ENCODE measurements at regions not wholly inside any gene's neighbourhood (a gene's known extent, or its start where the extent isn't known, plus 50 kb on each side); places are given as distances from the start of the nearest gene placed in this dataset.

GRCh38 chr9:82354279-82354659, 365.7 kb downstream of the SPATA31D1 start:
- H2AFZ ChIP-seq (ENCODE audit: low read depth, low read length): no peak overlapping the region
- H3K27me3 ChIP-seq (ENCODE audit: insufficient read depth, low read depth, low read length): no peaks in the 10 kb centered on the region
- H3K79me2 ChIP-seq (replicated peaks; ENCODE audit: insufficient read depth, low read length): no peaks in the 10 kb centered on the region

GRCh38 chr9:82356131-82356530, 367.6 kb downstream of the SPATA31D1 start:
- Histone ChIP-seq H3F3A (ENCODE audit: insufficient read depth, low read length, poor library complexity, severe bottlenecking) (no peaks in the 10 kb centered on the region), H3K36me3 (ENCODE audit: insufficient read depth, low read length) (no peaks in the 10 kb centered on the region), H4K20me1 (ENCODE audit: insufficient read depth) (no peaks in the 10 kb centered on the region), H3K9me3 (ENCODE audit: low read length) (no peaks in the 10 kb centered on the region), H3K79me2 (replicated peaks; ENCODE audit: insufficient read depth, low read length) (no peaks in the 10 kb centered on the region), H3K4me2 (ENCODE audit: low read length) (no peak overlapping the region), H3K27me3 (ENCODE audit: insufficient read depth, low read depth, low read length) (no peaks in the 10 kb centered on the region), H3K4me3 (ENCODE audit: low read length) (no peak overlapping the region), H3K27ac (ENCODE audit: low read length) (no peak overlapping the region), H3K9ac (ENCODE audit: low read length) (no peak overlapping the region), H3K9me2 (ENCODE audit: insufficient read depth, low read length) (no peaks in the 10 kb centered on the region), H2AFZ (ENCODE audit: low read depth, low read length) (no peak overlapping the region)
- no peak for TF ChIP-seq RAD21 (conservative IDR thresholded peaks at IDR 0.05)
- TF ChIP-seq EZH2 (IDR thresholded peaks at IDR 0.05; ENCODE audit: borderline replicate concordance, insufficient read depth, low read length, poor library complexity, severe bottlenecking): no peak
- no peak for TF ChIP-seq REST (IDR thresholded peaks at IDR 0.05; ENCODE audit: borderline replicate concordance)
- no peak for TF ChIP-seq EP300 (conservative IDR thresholded peaks at IDR 0.05; ENCODE audit: poor library complexity, severe bottlenecking)
- TF ChIP-seq SMC3 (conservative IDR thresholded peaks at IDR 0.05; ENCODE audit: poor library complexity): no peak
- no peak for TF ChIP-seq POLR2AphosphoS5 (IDR thresholded peaks at IDR 0.05)
- no peak for TF ChIP-seq CTCF (IDR thresholded peaks at IDR 0.05; ENCODE audit: poor library complexity, severe bottlenecking)

More at GRCh38 chr9:82354279-82354659, 365.7 kb downstream of the SPATA31D1 start:
- TF ChIP-seq SMC3 (conservative IDR thresholded peaks at IDR 0.05; ENCODE audit: poor library complexity) (no peak), EZH2 (IDR thresholded peaks at IDR 0.05; ENCODE audit: borderline replicate concordance, insufficient read depth, low read length, poor library complexity, severe bottlenecking) (no peak), POLR2AphosphoS5 (IDR thresholded peaks at IDR 0.05) (no peak), REST (IDR thresholded peaks at IDR 0.05; ENCODE audit: borderline replicate concordance) (no peak), MXI1 (conservative IDR thresholded peaks at IDR 0.05; ENCODE audit: poor library complexity, severe bottlenecking) (no peak), EP300 (conservative IDR thresholded peaks at IDR 0.05; ENCODE audit: poor library complexity, severe bottlenecking) (no peak), TAF1 (IDR thresholded peaks at IDR 0.05; ENCODE audit: low read depth) (no peak), RAD21 (conservative IDR thresholded peaks at IDR 0.05) (no peak), CTCF (IDR thresholded peaks at IDR 0.05; ENCODE audit: poor library complexity, severe bottlenecking) (no peak)
- Histone ChIP-seq H3K9ac (ENCODE audit: low read length) (no peak overlapping the region), H3K9me2 (ENCODE audit: insufficient read depth, low read length) (no peaks in the 10 kb centered on the region), H4K20me1 (ENCODE audit: insufficient read depth) (no peaks in the 10 kb centered on the region), H3K4me3 (ENCODE audit: low read length) (no peak overlapping the region), H3K9me3 (ENCODE audit: low read length) (no peaks in the 10 kb centered on the region), H3K4me2 (ENCODE audit: low read length) (no peak overlapping the region), H3F3A (ENCODE audit: insufficient read depth, low read length, poor library complexity, severe bottlenecking) (no peaks in the 10 kb centered on the region), H3K36me3 (ENCODE audit: insufficient read depth, low read length) (no peaks in the 10 kb centered on the region), H3K27ac (ENCODE audit: low read length) (no peak overlapping the region)
